ENCODE measurements at regions not wholly inside any gene's neighbourhood (a gene's known extent, or its start where the extent isn't known, plus 50 kb on each side); places are given as distances from the start of the nearest gene placed in this dataset.

GRCh38 chr3:152973575-152973974 is 138.6 kb downstream of the P2RY1 start:
- Histone ChIP-seq H3K4me1 (ENCODE audit: control insufficient read depth, insufficient read depth, low read length) (no peaks in the 10 kb centered on the region), H3K4me3 (ENCODE audit: low read length) (no peak overlapping the region), H3K36me3 (ENCODE audit: control insufficient read depth, insufficient read depth, low read length) (no peaks in the 10 kb centered on the region), H3K27ac (ENCODE audit: low read length) (no peak overlapping the region), H3K9me3 (replicated peaks; ENCODE audit: control insufficient read depth, low read depth, low read length) (no peaks in the 10 kb centered on the region), H3K27me3 (ENCODE audit: control insufficient read depth, insufficient read depth, low read length) (no peaks in the 10 kb centered on the region)
- DNase-seq, result no peak
- WGBS (ENCODE audit: insufficient coverage), result 61% methylated on average over 1 of the region's 1 CpG

- Histone ChIP-seq H3K27ac (ENCODE audit: low read length) (no peak overlapping the region), H3K4me1 (ENCODE audit: control insufficient read depth, insufficient read depth, low read length) (no peaks in the 10 kb centered on the region), H3K9me3 (replicated peaks; ENCODE audit: control insufficient read depth, low read depth, low read length) (no peaks in the 10 kb centered on the region), H3K4me3 (ENCODE audit: low read length) (no peak overlapping the region), H3K27me3 (ENCODE audit: control insufficient read depth, insufficient read depth, low read length) (no peaks in the 10 kb centered on the region), H3K36me3 (ENCODE audit: control insufficient read depth, insufficient read depth, low read length) (no peaks in the 10 kb centered on the region)
- no peak for DNase-seq
- WGBS (ENCODE audit: insufficient coverage), result 93% methylated on average over 2 of the region's 2 CpGs
These were observed 141.3 kb downstream of the P2RY1 start for GRCh38 chr3:152976239-152976638.

GRCh38 chr3:152977366-152977765 is 142.4 kb downstream of the P2RY1 start:
- H3K4me1 ChIP-seq (ENCODE audit: control insufficient read depth, insufficient read depth, low read length), result no peaks in the 10 kb centered on the region
- H3K36me3 ChIP-seq (ENCODE audit: control insufficient read depth, insufficient read depth, low read length), result no peaks in the 10 kb centered on the region
- WGBS (ENCODE audit: insufficient coverage), result 56% methylated on average over 1 of the region's 3 CpGs
- H3K27me3 ChIP-seq (ENCODE audit: control insufficient read depth, insufficient read depth, low read length), result no peaks in the 10 kb centered on the region
- no peak overlapping the region for H3K27ac ChIP-seq (ENCODE audit: low read length)
- H3K9me3 ChIP-seq (replicated peaks; ENCODE audit: control insufficient read depth, low read depth, low read length), result no peaks in the 10 kb centered on the region
- no peak overlapping the region for H3K4me3 ChIP-seq (ENCODE audit: low read length)
- no peak for DNase-seq

- Histone ChIP-seq H3K4me3 (ENCODE audit: low read length) (no peak overlapping the region), H3K9me3 (replicated peaks; ENCODE audit: control insufficient read depth, low read depth, low read length) (no peaks in the 10 kb centered on the region), H3K36me3 (ENCODE audit: control insufficient read depth, insufficient read depth, low read length) (no peaks in the 10 kb centered on the region), H3K27ac (ENCODE audit: low read length) (no peak overlapping the region), H3K4me1 (ENCODE audit: control insufficient read depth, insufficient read depth, low read length) (no peaks in the 10 kb centered on the region), H3K27me3 (ENCODE audit: control insufficient read depth, insufficient read depth, low read length) (no peaks in the 10 kb centered on the region)
- whole genome bisulfite sequencing (ENCODE audit: insufficient coverage), result 73% methylated on average over 1 of the region's 1 CpG
- no peak for DNase-seq
These were observed 143.2 kb downstream of the P2RY1 start for GRCh38 chr3:152978152-152978551.

GRCh38 chr3:152997526-152997925 is 162.6 kb downstream of the P2RY1 start:
- H3K27me3 ChIP-seq (ENCODE audit: control insufficient read depth, insufficient read depth, low read length), result no peaks in the 10 kb centered on the region
- peak; percentile 1 for DNase-seq
- no peak overlapping the region for H3K4me3 ChIP-seq (ENCODE audit: low read length)
- H3K36me3 ChIP-seq (ENCODE audit: control insufficient read depth, insufficient read depth, low read length), result no peaks in the 10 kb centered on the region
- no peaks in the 10 kb centered on the region for H3K9me3 ChIP-seq (replicated peaks; ENCODE audit: control insufficient read depth, low read depth, low read length)
- H3K27ac ChIP-seq (ENCODE audit: low read length), result no peak overlapping the region
- H3K4me1 ChIP-seq (ENCODE audit: control insufficient read depth, insufficient read depth, low read length), result no peaks in the 10 kb centered on the region
- no CpG with 5 or more reads among the region's 2 CpGs for WGBS (ENCODE audit: insufficient coverage)

- Histone ChIP-seq H3K9me3 (replicated peaks; ENCODE audit: control insufficient read depth, low read depth, low read length) (no peaks in the 10 kb centered on the region), H3K27ac (ENCODE audit: low read length) (no peak overlapping the region), H3K27me3 (ENCODE audit: control insufficient read depth, insufficient read depth, low read length) (no peaks in the 10 kb centered on the region), H3K36me3 (ENCODE audit: control insufficient read depth, insufficient read depth, low read length) (no peaks in the 10 kb centered on the region), H3K4me1 (ENCODE audit: control insufficient read depth, insufficient read depth, low read length) (no peaks in the 10 kb centered on the region), H3K4me3 (ENCODE audit: low read length) (no peak overlapping the region)
- no peak for DNase-seq
- no CpG with 5 or more reads among the region's 4 CpGs for WGBS (ENCODE audit: insufficient coverage)
These were observed 163.4 kb upstream of the RAP2B start for GRCh38 chr3:152998591-152998990.

- no peaks in the 10 kb centered on the region for H3K9me3 ChIP-seq (replicated peaks; ENCODE audit: control insufficient read depth, low read depth, low read length)
- H3K4me1 ChIP-seq (ENCODE audit: control insufficient read depth, insufficient read depth, low read length), result no peaks in the 10 kb centered on the region
- H3K36me3 ChIP-seq (ENCODE audit: control insufficient read depth, insufficient read depth, low read length), result no peaks in the 10 kb centered on the region
- no peak overlapping the region for H3K4me3 ChIP-seq (ENCODE audit: low read length)
- no peak overlapping the region for H3K27ac ChIP-seq (ENCODE audit: low read length)
- WGBS (ENCODE audit: insufficient coverage), result no CpG with 5 or more reads among the region's 2 CpGs
- no peak for DNase-seq
- H3K27me3 ChIP-seq (ENCODE audit: control insufficient read depth, insufficient read depth, low read length), result no peaks in the 10 kb centered on the region
These were observed 161.7 kb upstream of the RAP2B start for GRCh38 chr3:153000325-153000724.

GRCh38 chr3:153001210-153002078 is 160.6 kb upstream of the RAP2B start:
- Histone ChIP-seq H3K4me3 (ENCODE audit: low read length) (no peak overlapping the region), H3K9me3 (replicated peaks; ENCODE audit: control insufficient read depth, low read depth, low read length) (no peaks in the 10 kb centered on the region), H3K4me1 (ENCODE audit: control insufficient read depth, insufficient read depth, low read length) (no peaks in the 10 kb centered on the region), H3K27ac (ENCODE audit: low read length) (no peak overlapping the region), H3K27me3 (ENCODE audit: control insufficient read depth, insufficient read depth, low read length) (no peaks in the 10 kb centered on the region), H3K36me3 (ENCODE audit: control insufficient read depth, insufficient read depth, low read length) (no peaks in the 10 kb centered on the region)
- WGBS (ENCODE audit: insufficient coverage), result no CpG with 5 or more reads among the region's 4 CpGs
- DNase-seq, result no peak

GRCh38 chr3:153003441-153003840 is 158.6 kb upstream of the RAP2B start:
- Histone ChIP-seq H3K4me1 (ENCODE audit: control insufficient read depth, insufficient read depth, low read length) (no peaks in the 10 kb centered on the region), H3K9me3 (replicated peaks; ENCODE audit: control insufficient read depth, low read depth, low read length) (no peaks in the 10 kb centered on the region), H3K4me3 (ENCODE audit: low read length) (no peak overlapping the region), H3K36me3 (ENCODE audit: control insufficient read depth, insufficient read depth, low read length) (no peaks in the 10 kb centered on the region), H3K27me3 (ENCODE audit: control insufficient read depth, insufficient read depth, low read length) (no peaks in the 10 kb centered on the region), H3K27ac (ENCODE audit: low read length) (no peak overlapping the region)
- DNase-seq, result no peak
- no CpG with 5 or more reads among the region's 2 CpGs for WGBS (ENCODE audit: insufficient coverage)

GRCh38 chr3:153003862-153004261 is 158.2 kb upstream of the RAP2B start:
- H3K36me3 ChIP-seq (ENCODE audit: control insufficient read depth, insufficient read depth, low read length), result no peaks in the 10 kb centered on the region
- no peaks in the 10 kb centered on the region for H3K27me3 ChIP-seq (ENCODE audit: control insufficient read depth, insufficient read depth, low read length)
- no peaks in the 10 kb centered on the region for H3K9me3 ChIP-seq (replicated peaks; ENCODE audit: control insufficient read depth, low read depth, low read length)
- no peak for DNase-seq
- no peak overlapping the region for H3K27ac ChIP-seq (ENCODE audit: low read length)
- no peaks in the 10 kb centered on the region for H3K4me1 ChIP-seq (ENCODE audit: control insufficient read depth, insufficient read depth, low read length)
- WGBS (ENCODE audit: insufficient coverage), result no CpG with 5 or more reads among the region's 1 CpG
- H3K4me3 ChIP-seq (ENCODE audit: low read length), result no peak overlapping the region

GRCh38 chr3:153008226-153008625 is 153.8 kb upstream of the RAP2B start:
- H3K4me1 ChIP-seq (ENCODE audit: control insufficient read depth, insufficient read depth, low read length), result no peaks in the 10 kb centered on the region
- no peaks in the 10 kb centered on the region for H3K36me3 ChIP-seq (ENCODE audit: control insufficient read depth, insufficient read depth, low read length)
- no peak overlapping the region for H3K4me3 ChIP-seq (ENCODE audit: low read length)
- no peaks in the 10 kb centered on the region for H3K27me3 ChIP-seq (ENCODE audit: control insufficient read depth, insufficient read depth, low read length)
- H3K9me3 ChIP-seq (replicated peaks; ENCODE audit: control insufficient read depth, low read depth, low read length), result no peaks in the 10 kb centered on the region
- no CpG with 5 or more reads among the region's 3 CpGs for WGBS (ENCODE audit: insufficient coverage)
- DNase-seq, result no peak
- no peak overlapping the region for H3K27ac ChIP-seq (ENCODE audit: low read length)
